Endothelial cell (in vitro differentiated cells): ENCODE measurements at regions not wholly inside any gene's neighbourhood (a gene's known extent, or its start where the extent isn't known, plus 50 kb on each side); places are given as distances from the start of the nearest gene placed in this dataset.

Source experiments
- DNase-seq: peaks from one replicate; pipeline ENCODE4 v3.0.0; 2021; ENCODE audit warnings: low spot score
- H3K27ac Mint-ChIP-seq: one replicate; pipeline ENCODE4 v1.8.0; 2021; ENCODE audit warnings: mixed read lengths, inconsistent platforms; ENCODE audit not compliant: unreplicated experiment
- H3K27me3 Mint-ChIP-seq: one replicate; pipeline ENCODE4 v1.8.0; 2021; ENCODE audit warnings: mild to moderate bottlenecking, moderate library complexity, mixed read lengths, inconsistent platforms; ENCODE audit not compliant: unreplicated experiment
- H3K36me3 Mint-ChIP-seq: one replicate; pipeline ENCODE4 v1.8.0; 2021; ENCODE audit warnings: mild to moderate bottlenecking, low read depth, mixed read lengths, inconsistent platforms; ENCODE audit not compliant: unreplicated experiment
- H3K4me1 Mint-ChIP-seq: one replicate; pipeline ENCODE4 v1.8.0; 2021; ENCODE audit warnings: mild to moderate bottlenecking, mixed read lengths, inconsistent platforms; ENCODE audit not compliant: unreplicated experiment
- H3K4me3 Mint-ChIP-seq: one replicate; pipeline ENCODE4 v1.8.0; 2021; ENCODE audit warnings: mild to moderate bottlenecking, mixed read lengths, inconsistent platforms; ENCODE audit not compliant: unreplicated experiment
- H3K9me3 Mint-ChIP-seq: one replicate; pipeline ENCODE4 v1.8.0; 2021; ENCODE audit warnings: mixed read lengths, inconsistent platforms; ENCODE audit not compliant: unreplicated experiment
- TF ChIP-seq, protein P1 (sequence below): fragments of 200-600 bp; sonication (generic); IDR thresholded peaks from one replicate; pipeline ENCODE4 v1.5.0; 2021; ENCODE audit warnings: antibody characterized with exemption; ENCODE audit not compliant: unreplicated experiment

- Mint-ChIP-seq H3K36me3 (no peaks in the 10 kb centered on the region), H3K9me3 (peaks cover 4% of the 10 kb centered on the region), H3K27ac (no peak overlapping the region), H3K27me3 (no peaks in the 10 kb centered on the region), H3K4me1 (no peaks in the 10 kb centered on the region), H3K4me3 (no peak overlapping the region)
- TF ChIP-seq, protein P1, sequence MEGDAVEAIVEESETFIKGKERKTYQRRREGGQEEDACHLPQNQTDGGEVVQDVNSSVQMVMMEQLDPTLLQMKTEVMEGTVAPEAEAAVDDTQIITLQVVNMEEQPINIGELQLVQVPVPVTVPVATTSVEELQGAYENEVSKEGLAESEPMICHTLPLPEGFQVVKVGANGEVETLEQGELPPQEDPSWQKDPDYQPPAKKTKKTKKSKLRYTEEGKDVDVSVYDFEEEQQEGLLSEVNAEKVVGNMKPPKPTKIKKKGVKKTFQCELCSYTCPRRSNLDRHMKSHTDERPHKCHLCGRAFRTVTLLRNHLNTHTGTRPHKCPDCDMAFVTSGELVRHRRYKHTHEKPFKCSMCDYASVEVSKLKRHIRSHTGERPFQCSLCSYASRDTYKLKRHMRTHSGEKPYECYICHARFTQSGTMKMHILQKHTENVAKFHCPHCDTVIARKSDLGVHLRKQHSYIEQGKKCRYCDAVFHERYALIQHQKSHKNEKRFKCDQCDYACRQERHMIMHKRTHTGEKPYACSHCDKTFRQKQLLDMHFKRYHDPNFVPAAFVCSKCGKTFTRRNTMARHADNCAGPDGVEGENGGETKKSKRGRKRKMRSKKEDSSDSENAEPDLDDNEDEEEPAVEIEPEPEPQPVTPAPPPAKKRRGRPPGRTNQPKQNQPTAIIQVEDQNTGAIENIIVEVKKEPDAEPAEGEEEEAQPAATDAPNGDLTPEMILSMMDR = no peak
- no peak for DNase-seq
Measured at GRCh38 chr10:94143261-94143660, 149.5 kb downstream of the PLCE1 start.

DNA sequence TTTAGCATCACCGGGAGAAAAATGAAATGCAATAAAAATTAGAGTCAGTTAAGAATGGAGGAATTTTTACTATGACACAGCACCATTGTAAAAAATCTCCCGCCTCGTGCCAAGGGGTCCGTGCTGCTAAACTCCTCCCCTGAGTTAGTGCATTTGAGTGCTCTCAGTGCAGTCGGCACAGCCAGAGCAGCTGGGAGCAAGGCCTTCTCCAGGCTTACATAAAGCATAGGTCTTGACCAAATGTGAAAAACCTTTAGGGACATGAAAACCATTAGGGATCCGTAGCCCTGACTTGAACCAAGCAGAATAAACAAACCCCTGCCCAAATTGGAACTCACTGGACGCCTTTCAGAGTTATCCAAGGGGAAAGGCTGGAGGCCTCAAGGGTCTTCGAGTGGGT lies 152.6 kb downstream of the PLCE1 start:
- H3K4me3 Mint-ChIP-seq = no peak overlapping the region
- no peak for DNase-seq
- no peaks in the 10 kb centered on the region for H3K27me3 Mint-ChIP-seq
- H3K27ac Mint-ChIP-seq = no peak overlapping the region
- no peaks in the 10 kb centered on the region for H3K4me1 Mint-ChIP-seq
- peaks cover 4% of the 10 kb centered on the region for H3K9me3 Mint-ChIP-seq
- TF ChIP-seq, protein P1 = no peak
- H3K36me3 Mint-ChIP-seq = no peaks in the 10 kb centered on the region

GRCh38 chr10:94146746-94147145 lies 153.0 kb downstream of the PLCE1 start:
- TF ChIP-seq, protein P1 = no peak
- Mint-ChIP-seq H3K4me3 (no peak overlapping the region), H3K27me3 (no peaks in the 10 kb centered on the region), H3K4me1 (no peaks in the 10 kb centered on the region), H3K36me3 (no peaks in the 10 kb centered on the region), H3K27ac (no peak overlapping the region), H3K9me3 (peaks cover 4% of the 10 kb centered on the region)
- DNase-seq = no peak

GRCh38 chr10:94149702-94150101 lies 156.0 kb downstream of the PLCE1 start:
- TF ChIP-seq, protein P1 = no peak
- no peak overlapping the region for H3K27ac Mint-ChIP-seq

DNA sequence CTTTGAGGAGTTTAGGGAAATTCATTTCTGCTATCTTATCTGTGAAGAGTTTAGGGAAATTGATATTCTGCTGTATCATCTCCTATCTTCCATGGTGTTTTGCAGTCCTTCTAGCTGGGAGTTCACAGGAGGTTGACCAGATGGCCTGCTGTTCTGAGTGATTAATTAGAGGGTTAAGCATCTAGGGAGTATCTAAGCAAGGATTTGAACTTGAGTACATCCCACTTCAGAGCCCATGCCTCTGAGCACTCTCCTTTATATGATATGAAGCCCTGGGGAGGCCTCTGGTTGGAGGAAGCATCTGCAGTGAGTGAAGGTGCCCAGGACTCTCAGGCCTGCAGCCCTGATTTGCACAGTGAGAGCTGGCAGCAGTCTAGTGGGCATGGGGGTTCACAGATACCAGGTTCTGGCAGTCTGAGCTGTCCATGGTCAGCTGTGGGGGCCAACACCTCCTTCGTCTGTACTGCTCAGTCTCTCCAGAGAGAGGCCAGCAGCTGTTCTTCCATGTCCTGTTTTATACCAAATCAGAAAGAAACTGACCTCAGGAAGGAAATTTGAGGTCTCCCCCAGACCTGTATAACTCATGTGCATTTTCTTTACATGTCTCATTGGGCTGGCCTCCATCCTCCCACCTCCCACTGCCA lies 156.9 kb downstream of the PLCE1 start:
- DNase-seq = no peak
- H3K9me3 Mint-ChIP-seq = peaks cover 4% of the 10 kb centered on the region
- TF ChIP-seq, protein P1 = no peak
- H3K27me3 Mint-ChIP-seq = no peaks in the 10 kb centered on the region
- H3K36me3 Mint-ChIP-seq = no peaks in the 10 kb centered on the region
- H3K27ac Mint-ChIP-seq = no peak overlapping the region
- no peaks in the 10 kb centered on the region for H3K4me1 Mint-ChIP-seq
- no peak overlapping the region for H3K4me3 Mint-ChIP-seq

More at GRCh38 chr10:94149702-94150101, 156.0 kb downstream of the PLCE1 start:
- DNase-seq = no peak
- no peak overlapping the region for H3K4me3 Mint-ChIP-seq
- no peaks in the 10 kb centered on the region for H3K4me1 Mint-ChIP-seq
- H3K27me3 Mint-ChIP-seq = no peaks in the 10 kb centered on the region
- no peaks in the 10 kb centered on the region for H3K36me3 Mint-ChIP-seq
- H3K9me3 Mint-ChIP-seq = peaks cover 4% of the 10 kb centered on the region
